Stomach smooth muscle (tissue), 2 donors: ENCODE measurements at regions not wholly inside any gene's neighbourhood (a gene's known extent, or its start where the extent isn't known, plus 50 kb on each side); places are given as distances from the start of the nearest gene placed in this dataset.
"Not testable (repeated sequence)": the region's sequence is repeated elsewhere in the genome, so short reads cannot be mapped to it uniquely, and the experiment has no call there.

Source experiments
- H3K27ac ChIP-seq: one replicate; pipeline ENCODE4 v1.7.0; 2013; ENCODE audit warnings: mild to moderate bottlenecking, low read length, inconsistent platforms
- H3K27me3 ChIP-seq, 2 donors: one replicate each; pipeline ENCODE4 v1.7.0; 2013; ENCODE audit warnings: low read length in 2 of 2; ENCODE audit not compliant: insufficient read depth in 2 of 2, control insufficient read depth in 1 of 2
- H3K36me3 ChIP-seq, 2 donors: one replicate each; pipeline ENCODE4 v1.7.0; 2013; ENCODE audit warnings: low read length in 2 of 2; ENCODE audit not compliant: control insufficient read depth in 2 of 2, insufficient read depth in 2 of 2
- H3K4me1 ChIP-seq: one replicate; pipeline ENCODE4 v1.7.0; 2013; ENCODE audit warnings: low read length; ENCODE audit not compliant: control insufficient read depth, insufficient read depth
- H3K4me3 ChIP-seq, 2 donors: one replicate each; pipeline ENCODE4 v1.7.0; 2013; ENCODE audit warnings: low read length in 2 of 2
- H3K9ac ChIP-seq, 2 donors: one replicate each; pipeline ENCODE4 v1.7.0; 2013; ENCODE audit warnings: low read length in 2 of 2, mild to moderate bottlenecking in 1 of 2
- H3K9me3 ChIP-seq, 2 donors: one replicate each; pipeline ENCODE4 v1.7.0; 2013; ENCODE audit warnings: low read length in 2 of 2; ENCODE audit not compliant: control insufficient read depth in 2 of 2
- donor health status: healthy.
- donor health status: Pancreatic carcinoma.

DNA sequence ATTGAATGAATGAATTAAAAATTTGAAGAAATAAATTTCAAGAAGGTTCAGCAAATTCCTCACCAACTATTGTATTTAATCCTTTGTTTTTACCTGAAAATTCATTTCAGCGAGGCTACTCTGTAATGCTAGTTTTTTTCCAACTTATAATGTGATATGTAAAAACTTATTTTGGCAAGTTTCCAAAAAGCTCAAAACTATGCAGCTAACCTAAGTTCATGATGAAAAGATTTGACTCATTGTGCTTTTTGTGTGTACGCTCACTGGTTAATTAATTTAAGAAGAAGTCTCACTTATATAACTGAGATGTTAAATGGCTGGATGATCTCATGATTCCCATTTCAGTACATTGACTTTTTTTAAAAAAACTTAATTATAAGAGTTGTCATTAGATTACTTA, 196.0 kb upstream of the SAMSN1 start:
- H3K9ac ChIP-seq = no peak overlapping the region
- no peaks in the 10 kb centered on the region for H3K36me3 ChIP-seq
- H3K27me3 ChIP-seq = no peaks in the 10 kb centered on the region
- H3K9me3 ChIP-seq = peaks cover 0 to 4% of the 10 kb centered on the region in 2 donors
- H3K27ac ChIP-seq = no peak overlapping the region
- no peak overlapping the region for H3K4me3 ChIP-seq
- H3K4me1 ChIP-seq = no peaks in the 10 kb centered on the region

DNA sequence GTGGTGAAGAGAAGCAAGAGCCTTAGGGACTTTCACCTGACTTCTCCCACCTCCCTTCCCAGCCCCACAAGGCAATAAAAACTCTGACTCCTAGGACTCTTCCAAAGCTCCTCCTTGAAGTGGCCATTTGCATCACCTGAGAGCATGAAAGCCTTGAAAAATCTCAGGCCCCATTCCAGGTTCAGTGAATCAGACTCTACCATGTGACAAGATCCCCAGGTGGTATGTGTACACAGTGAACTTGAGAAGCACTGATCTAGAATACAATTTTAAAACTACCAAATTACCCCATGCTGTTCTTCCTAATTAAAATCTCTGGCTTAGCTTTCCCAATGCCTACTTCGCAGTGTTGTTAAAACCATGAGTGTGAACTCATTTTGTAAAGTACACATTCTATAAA, 195.1 kb upstream of the SAMSN1 start:
- no peaks in the 10 kb centered on the region for H3K36me3 ChIP-seq
- no peaks in the 10 kb centered on the region for H3K27me3 ChIP-seq
- H3K27ac ChIP-seq = no peak overlapping the region
- no peak overlapping the region for H3K9ac ChIP-seq
- no peak overlapping the region for H3K4me3 ChIP-seq
- H3K9me3 ChIP-seq = peaks cover 0 to 4% of the 10 kb centered on the region in 2 donors
- H3K4me1 ChIP-seq = no peaks in the 10 kb centered on the region

GRCh38 chr21:14740692-14741091, 194.6 kb upstream of the SAMSN1 start:
- H3K9ac ChIP-seq = no peak overlapping the region
- H3K27me3 ChIP-seq = no peaks in the 10 kb centered on the region
- H3K27ac ChIP-seq = no peak overlapping the region
- H3K9me3 ChIP-seq = peaks cover 0 to 4% of the 10 kb centered on the region in 2 donors
- H3K36me3 ChIP-seq = no peaks in the 10 kb centered on the region
- no peak overlapping the region for H3K4me3 ChIP-seq
- H3K4me1 ChIP-seq = no peaks in the 10 kb centered on the region

- no peak overlapping the region for H3K27ac ChIP-seq
- H3K27me3 ChIP-seq = no peaks in the 10 kb centered on the region
- no peak overlapping the region for H3K4me3 ChIP-seq
- H3K9ac ChIP-seq = no peak overlapping the region
- H3K9me3 ChIP-seq = peaks cover 0 to 4% of the 10 kb centered on the region in 2 donors
- no peaks in the 10 kb centered on the region for H3K4me1 ChIP-seq
- no peaks in the 10 kb centered on the region for H3K36me3 ChIP-seq
Measured at GRCh38 chr21:14740116-14740515, 194.0 kb upstream of the SAMSN1 start.

GRCh38 chr21:14739590-14739989, 193.5 kb upstream of the SAMSN1 start:
- Histone ChIP-seq H3K36me3 (no peaks in the 10 kb centered on the region), H3K9ac (no peak overlapping the region), H3K4me1 (no peaks in the 10 kb centered on the region), H3K27me3 (no peaks in the 10 kb centered on the region), H3K27ac (no peak overlapping the region), H3K9me3 (peaks cover 0 to 4% of the 10 kb centered on the region in 2 donors), H3K4me3 (no peak overlapping the region)

- not testable (repeated sequence) for H3K27me3 ChIP-seq, H3K9ac ChIP-seq, H3K4me3 ChIP-seq, H3K4me1 ChIP-seq, H3K27ac ChIP-seq, H3K9me3 ChIP-seq, H3K36me3 ChIP-seq
Measured at GRCh38 chr21:14738576-14738975, 192.5 kb upstream of the SAMSN1 start.

- Histone ChIP-seq H3K4me1 (no peaks in the 10 kb centered on the region), H3K9me3 (no peaks in the 10 kb centered on the region), H3K4me3 (no peak overlapping the region), H3K36me3 (no peaks in the 10 kb centered on the region), H3K27me3 (no peaks in the 10 kb centered on the region), H3K9ac (no peak overlapping the region), H3K27ac (no peak overlapping the region)
Measured at GRCh38 chr21:14737922-14738321, 191.8 kb upstream of the SAMSN1 start.

DNA sequence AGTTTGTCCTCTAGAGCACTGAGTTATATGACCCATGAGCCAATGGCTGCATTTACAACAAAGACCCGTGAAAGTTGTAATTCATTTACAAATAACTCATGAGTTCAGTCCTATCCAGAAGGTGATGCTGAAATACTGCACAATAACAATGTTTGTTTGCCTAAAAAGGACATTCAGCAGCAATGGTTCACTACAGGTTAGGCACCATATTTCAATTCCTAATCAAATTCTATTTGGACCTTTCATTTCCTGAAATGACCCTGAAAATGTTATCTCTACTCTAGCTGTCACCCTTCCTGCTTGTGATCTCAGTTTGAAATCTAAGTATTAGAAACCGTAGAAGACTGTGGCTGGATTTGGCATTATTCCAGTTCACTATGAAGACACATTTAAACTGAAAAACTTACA, 191.2 kb upstream of the SAMSN1 start:
- Histone ChIP-seq H3K9me3 (no peaks in the 10 kb centered on the region), H3K9ac (no peak overlapping the region), H3K27ac (no peak overlapping the region), H3K4me1 (no peaks in the 10 kb centered on the region), H3K4me3 (no peak overlapping the region), H3K36me3 (no peaks in the 10 kb centered on the region), H3K27me3 (no peaks in the 10 kb centered on the region)

DNA sequence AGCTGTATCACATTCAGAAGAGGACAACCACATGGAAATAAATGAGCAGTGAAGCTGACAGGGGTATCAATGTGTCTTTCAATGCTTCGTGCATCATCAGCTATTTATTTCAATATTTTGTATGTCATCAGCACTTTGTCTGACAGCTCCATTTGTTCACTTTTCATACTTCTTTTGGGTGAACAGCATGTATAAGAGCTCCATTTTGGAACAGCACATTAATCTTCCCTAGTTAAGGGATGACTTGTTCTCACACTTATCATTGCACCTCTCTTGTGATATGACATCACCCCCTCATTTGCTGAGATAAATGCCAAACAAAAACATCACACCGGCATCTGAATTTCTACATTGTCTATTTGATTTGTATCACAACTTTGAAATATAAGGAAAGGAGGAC, 190.6 kb upstream of the SAMSN1 start:
- no peak overlapping the region for H3K9ac ChIP-seq
- H3K27me3 ChIP-seq = no peaks in the 10 kb centered on the region
- no peaks in the 10 kb centered on the region for H3K9me3 ChIP-seq
- no peaks in the 10 kb centered on the region for H3K4me1 ChIP-seq
- H3K4me3 ChIP-seq = no peak overlapping the region
- no peaks in the 10 kb centered on the region for H3K36me3 ChIP-seq
- no peak overlapping the region for H3K27ac ChIP-seq

DNA sequence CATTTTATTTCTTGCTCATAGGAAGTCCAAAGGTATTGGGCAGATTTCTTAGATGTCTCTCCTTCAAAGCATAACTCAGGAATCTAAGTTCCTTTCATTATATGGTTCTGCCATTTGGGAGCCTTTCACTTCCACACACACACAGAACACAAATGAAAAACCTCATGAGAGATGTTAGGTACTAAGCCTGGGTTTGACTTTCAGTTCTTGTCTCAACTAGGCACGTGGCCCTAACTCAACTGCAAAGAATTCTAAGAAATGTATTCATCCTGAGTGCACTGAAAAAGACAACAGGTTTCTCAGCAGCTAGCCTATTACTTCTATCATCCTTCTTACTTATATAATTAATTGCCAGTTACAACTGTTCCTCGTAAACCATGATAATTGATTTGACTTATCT, 190.0 kb upstream of the SAMSN1 start:
- H3K9ac ChIP-seq = no peak overlapping the region
- no peaks in the 10 kb centered on the region for H3K27me3 ChIP-seq
- H3K36me3 ChIP-seq = no peaks in the 10 kb centered on the region
- no peak overlapping the region for H3K27ac ChIP-seq
- H3K4me3 ChIP-seq = no peak overlapping the region
- no peaks in the 10 kb centered on the region for H3K9me3 ChIP-seq
- H3K4me1 ChIP-seq = no peaks in the 10 kb centered on the region

DNA sequence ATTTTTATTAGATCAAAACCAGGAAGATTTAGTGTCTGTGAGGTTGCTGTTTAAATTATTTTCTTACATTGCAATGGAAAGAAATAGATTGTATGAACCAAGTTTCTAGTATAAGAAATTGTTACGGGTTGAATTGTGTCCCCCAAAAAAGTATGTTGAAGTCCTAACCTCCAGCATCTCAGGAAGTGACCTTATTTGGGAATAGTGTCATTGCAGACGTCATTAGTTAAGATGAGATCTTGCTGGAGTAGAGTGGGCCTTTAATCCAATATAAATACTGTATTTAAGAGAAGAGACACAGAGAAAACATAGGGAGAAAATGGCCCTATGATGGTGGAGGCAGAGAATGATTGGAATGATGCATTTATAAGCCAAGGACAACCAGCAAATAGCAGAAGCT, 188.7 kb upstream of the SAMSN1 start:
- H3K36me3 ChIP-seq = no peaks in the 10 kb centered on the region
- no peaks in the 10 kb centered on the region for H3K4me1 ChIP-seq
- H3K9me3 ChIP-seq = no peaks in the 10 kb centered on the region
- H3K27ac ChIP-seq = no peak overlapping the region
- H3K4me3 ChIP-seq = no peak overlapping the region
- no peak overlapping the region for H3K9ac ChIP-seq
- no peaks in the 10 kb centered on the region for H3K27me3 ChIP-seq

DNA sequence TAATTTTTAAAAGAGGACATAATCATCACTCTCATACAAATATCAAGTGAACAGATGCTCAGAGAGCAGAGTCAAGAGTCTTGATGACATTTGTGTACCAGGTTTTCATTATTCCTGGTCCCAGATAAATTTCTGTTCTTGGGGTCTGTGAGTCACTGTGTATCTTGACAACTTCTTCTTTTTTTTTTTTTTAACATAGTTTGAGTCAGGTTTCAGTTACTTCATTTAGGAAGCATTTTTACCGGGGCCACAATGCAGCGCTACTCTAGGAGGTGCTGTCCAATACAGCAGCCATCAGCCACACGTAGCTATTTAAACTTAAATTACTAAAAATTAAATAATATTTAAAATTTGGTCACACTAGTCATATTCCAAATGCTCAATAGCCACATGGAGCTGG, 188.1 kb upstream of the SAMSN1 start:
- Histone ChIP-seq H3K9ac (no peak overlapping the region), H3K27ac (no peak overlapping the region), H3K9me3 (no peaks in the 10 kb centered on the region), H3K4me1 (no peaks in the 10 kb centered on the region), H3K4me3 (no peak overlapping the region), H3K36me3 (no peaks in the 10 kb centered on the region), H3K27me3 (no peaks in the 10 kb centered on the region)
